Endodermal cell (in vitro differentiated cells): ENCODE measurements at regions not wholly inside any gene's neighbourhood (a gene's known extent, or its start where the extent isn't known, plus 50 kb on each side); places are given as distances from the start of the nearest gene placed in this dataset.
"Not testable (repeated sequence)": the region's sequence is repeated elsewhere in the genome, so short reads cannot be mapped to it uniquely, and the experiment has no call there.

ENCODE experiments used
- DNase-seq: peaks from one replicate; pipeline ENCODE4 v3.0.0-alpha.2; 2017
- H3K27ac ChIP-seq: 2 replicates; pipeline ENCODE4 v1.5.1; 2013; ENCODE audit warnings: mild to moderate bottlenecking, low read depth, low read length, moderate library complexity
- H3K27me3 ChIP-seq: 2 replicates; pipeline ENCODE4 v1.6.1; 2013; ENCODE audit warnings: mild to moderate bottlenecking, low read length, moderate library complexity; ENCODE audit not compliant: insufficient read depth, control insufficient read depth, poor library complexity, severe bottlenecking
- H3K36me3 ChIP-seq: 2 replicates; pipeline ENCODE4 v1.7.0; 2013; ENCODE audit warnings: mild to moderate bottlenecking, low read length, moderate library complexity; ENCODE audit not compliant: control insufficient read depth, insufficient read depth
- H3K4me1 ChIP-seq: one replicate; pipeline ENCODE4 v1.7.0; 2013; ENCODE audit warnings: low read length; ENCODE audit not compliant: control insufficient read depth, insufficient read depth
- H3K4me3 ChIP-seq: 2 replicates; pipeline ENCODE4 v1.5.1; 2013; ENCODE audit warnings: mild to moderate bottlenecking, low read length, moderate library complexity
- H3K9ac ChIP-seq: 2 replicates; pipeline ENCODE4 v1.6.1; 2013; ENCODE audit warnings: mild to moderate bottlenecking, low read length, moderate library complexity; ENCODE audit not compliant: poor library complexity, severe bottlenecking; ENCODE audit errors: extremely low read depth
- H3K9me3 ChIP-seq: 2 replicates; pipeline ENCODE4 v1.6.1; 2013; ENCODE audit warnings: mild to moderate bottlenecking, low read length, moderate library complexity; ENCODE audit not compliant: control insufficient read depth
- H3K27ac Mint-ChIP-seq: 2 replicates; pipeline ENCODE4 v1.8.0; 2020; ENCODE audit warnings: mixed read lengths
- H3K27me3 Mint-ChIP-seq: 2 replicates; pipeline ENCODE4 v1.8.0; 2021; ENCODE audit warnings: mild to moderate bottlenecking, mixed read lengths; ENCODE audit not compliant: insufficient read depth
- H3K36me3 Mint-ChIP-seq: 2 replicates; pipeline ENCODE4 v1.8.0; 2020; ENCODE audit warnings: low read depth, mixed read lengths
- H3K4me1 Mint-ChIP-seq: 2 replicates; pipeline ENCODE4 v1.8.0; 2020; ENCODE audit warnings: mixed read lengths
- H3K4me3 Mint-ChIP-seq: 2 replicates; pipeline ENCODE4 v1.8.0; 2020; ENCODE audit warnings: mild to moderate bottlenecking, moderate library complexity, mixed read lengths
- H3K9me3 Mint-ChIP-seq: 2 replicates; pipeline ENCODE4 v1.8.0; 2020; ENCODE audit warnings: mild to moderate bottlenecking, mixed read lengths
- CTCF ChIP-seq: fragments of 200-600 bp; sonication (generic); conservative IDR thresholded peaks from 2 replicates; pipeline ENCODE4 v1.5.0; 2021; ENCODE audit warnings: antibody characterized with exemption, mild to moderate bottlenecking
- WGBS, 2 experiments: methylation state at CpG; one replicate each; pipeline versions ENCODE4 v1.1.5 to v1.1.7; 2013; ENCODE audit warnings: missing lambda C conversion rate in 2 of 2, mixed read lengths in 1 of 2; ENCODE audit not compliant: insufficient coverage in 1 of 2, insufficient read length in 1 of 2; 5-methylcytosine and 5-hydroxymethylcytosine counted together

- Histone ChIP-seq H3K4me1 (no peaks in the 10 kb centered on the region), H3K36me3 (no peaks in the 10 kb centered on the region), H3K4me3 (no peak overlapping the region), H3K27ac (no peak overlapping the region), H3K27me3 (no peaks in the 10 kb centered on the region), H3K9ac (no peak overlapping the region), H3K9me3 (peaks cover 1% of the 10 kb centered on the region)
- Mint-ChIP-seq H3K4me1 (peaks cover 9% of the 10 kb centered on the region), H3K36me3 (no peaks in the 10 kb centered on the region), H3K27ac (no peak overlapping the region), H3K4me3 (no peak overlapping the region), H3K27me3 (no peaks in the 10 kb centered on the region), H3K9me3 (peaks cover 4% of the 10 kb centered on the region)
- DNase-seq = no peak
- no peak for TF ChIP-seq CTCF
Measured at GRCh38 chr12:58673021-58673420, 247.3 kb downstream of the LRIG3 start.

DNA sequence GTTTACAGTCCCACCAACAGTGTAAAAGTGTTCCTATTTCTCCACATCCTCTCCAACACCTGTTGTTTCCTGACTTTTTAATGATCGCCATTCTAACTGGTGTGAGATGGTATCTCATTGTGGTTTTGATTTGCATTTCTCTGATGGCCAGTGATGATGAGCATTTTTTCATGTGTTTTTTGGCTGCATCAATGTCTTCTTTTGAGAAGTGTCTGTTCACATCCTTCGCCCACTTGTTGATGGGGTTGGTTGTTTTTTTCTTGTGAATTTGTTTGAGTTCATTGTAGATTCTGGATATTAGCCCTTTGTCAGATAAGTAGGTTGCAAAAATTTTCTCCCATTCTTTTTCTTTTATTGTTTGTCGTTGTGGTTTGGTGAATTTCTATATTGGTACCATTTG is 242.5 kb downstream of the LRIG3 start:
- H3K4me1 ChIP-seq, DNase-seq, H3K4me1 Mint-ChIP-seq, H3K27me3 Mint-ChIP-seq, H3K27ac ChIP-seq, H3K36me3 Mint-ChIP-seq, H3K9ac ChIP-seq, H3K27ac Mint-ChIP-seq, H3K36me3 ChIP-seq, H3K4me3 ChIP-seq, H3K4me3 Mint-ChIP-seq, H3K27me3 ChIP-seq: not testable (repeated sequence)
- H3K9me3 Mint-ChIP-seq = peaks cover 18% of the 10 kb centered on the region
- 100% methylated on average over 2 of the region's 3 CpGs; no CpG with 5 or more reads in 1 of the 2 experiments for WGBS, 2 experiments
- peaks cover 18% of the 10 kb centered on the region for H3K9me3 ChIP-seq

GRCh38 chr12:58678753-58679152 is 241.6 kb downstream of the LRIG3 start:
- H3K27me3 ChIP-seq = no peaks in the 10 kb centered on the region
- H3K4me1 ChIP-seq = no peaks in the 10 kb centered on the region
- no peaks in the 10 kb centered on the region for H3K4me1 Mint-ChIP-seq
- H3K27me3 Mint-ChIP-seq = no peaks in the 10 kb centered on the region
- H3K9me3 Mint-ChIP-seq = peaks cover 18% of the 10 kb centered on the region
- WGBS, 2 experiments = 86 to 89% methylated on average over 2 of the region's 2 CpGs
- no peak overlapping the region for H3K27ac ChIP-seq
- no peaks in the 10 kb centered on the region for H3K36me3 Mint-ChIP-seq
- H3K4me3 Mint-ChIP-seq = no peak overlapping the region
- no peak overlapping the region for H3K9ac ChIP-seq
- peaks cover 18% of the 10 kb centered on the region for H3K9me3 ChIP-seq
- no peak overlapping the region for H3K4me3 ChIP-seq
- H3K36me3 ChIP-seq = no peaks in the 10 kb centered on the region
- DNase-seq = no peak
- no peak for TF ChIP-seq CTCF
- H3K27ac Mint-ChIP-seq = no peak overlapping the region

DNA sequence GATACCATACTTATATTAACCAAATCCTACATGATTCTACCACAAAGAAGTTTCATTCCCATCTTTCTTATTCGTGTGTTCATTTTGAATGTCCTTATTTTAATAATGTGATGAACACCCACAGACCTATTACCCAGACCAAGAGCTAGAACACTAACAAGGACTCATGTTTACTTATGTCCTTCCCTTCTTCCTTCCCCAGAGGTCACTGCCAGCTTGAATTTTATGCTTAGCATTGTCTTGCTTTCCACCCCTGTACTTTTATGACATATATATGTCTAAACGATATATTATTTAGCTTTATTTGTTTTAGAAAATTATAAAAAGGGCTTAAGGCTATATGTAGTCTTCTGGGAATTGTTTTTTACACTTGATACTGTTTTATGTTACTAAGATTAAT is 238.6 kb downstream of the LRIG3 start:
- Histone ChIP-seq H3K9ac (no peak overlapping the region), H3K27me3 (no peaks in the 10 kb centered on the region), H3K36me3 (no peaks in the 10 kb centered on the region), H3K4me1 (no peaks in the 10 kb centered on the region), H3K4me3 (no peak overlapping the region), H3K9me3 (peaks cover 18% of the 10 kb centered on the region), H3K27ac (no peak overlapping the region)
- Mint-ChIP-seq H3K4me3 (no peak overlapping the region), H3K27me3 (no peaks in the 10 kb centered on the region), H3K9me3 (peaks cover 16% of the 10 kb centered on the region), H3K4me1 (no peaks in the 10 kb centered on the region), H3K36me3 (no peaks in the 10 kb centered on the region), H3K27ac (no peak overlapping the region)
- no peak for DNase-seq
- no peak for TF ChIP-seq CTCF
- 92% methylated on average over 2 of the region's 2 CpGs; no CpG with 5 or more reads in 1 of the 2 experiments for WGBS, 2 experiments
